Fibroblast of the aortic adventitia (primary cell): ENCODE measurements at regions not wholly inside any gene's neighbourhood (a gene's known extent, or its start where the extent isn't known, plus 50 kb on each side); places are given as distances from the start of the nearest gene placed in this dataset.

Experiments
- DNase-seq: peaks from one replicate; pipeline ENCODE4 v3.0.0-alpha.2; 2010; ENCODE audit warnings: low read depth
- H3K4me3 ChIP-seq: 2 replicates; pipeline ENCODE4 v1.5.1; 2011; ENCODE audit warnings: low read depth, mild to moderate bottlenecking, control low read depth, low read length, moderate library complexity
- TF ChIP-seq, protein P1 (sequence below): IDR thresholded peaks from 2 replicates; pipeline ENCODE4 v1.5.1; 2011; ENCODE audit warnings: mild to moderate bottlenecking, low read length, control low read depth, inconsistent platforms; ENCODE audit not compliant: insufficient read depth

DNA sequence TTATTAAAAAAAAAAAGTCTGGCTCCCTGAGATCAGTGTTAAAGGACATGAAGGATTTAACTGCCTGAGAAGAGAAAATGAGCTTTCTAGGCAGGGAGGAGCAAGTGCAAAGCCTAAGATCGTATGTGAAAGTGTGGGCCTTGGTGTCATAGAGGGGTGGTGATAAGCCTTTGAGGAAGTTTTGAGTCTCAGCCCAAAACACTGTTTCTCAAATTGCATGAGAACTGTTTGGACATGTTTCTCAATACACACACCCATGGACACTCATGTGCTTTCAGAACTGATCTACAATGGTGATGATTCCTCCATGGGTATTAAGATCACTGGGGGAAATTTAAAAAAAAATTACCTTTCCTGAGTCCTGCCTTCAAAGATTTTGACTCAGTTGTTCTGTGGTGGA is 336.7 kb upstream of the RND3 start:
- peak; percentile 20 for DNase-seq
- H3K4me3 ChIP-seq, result no peak overlapping the region
- TF ChIP-seq, protein P1, sequence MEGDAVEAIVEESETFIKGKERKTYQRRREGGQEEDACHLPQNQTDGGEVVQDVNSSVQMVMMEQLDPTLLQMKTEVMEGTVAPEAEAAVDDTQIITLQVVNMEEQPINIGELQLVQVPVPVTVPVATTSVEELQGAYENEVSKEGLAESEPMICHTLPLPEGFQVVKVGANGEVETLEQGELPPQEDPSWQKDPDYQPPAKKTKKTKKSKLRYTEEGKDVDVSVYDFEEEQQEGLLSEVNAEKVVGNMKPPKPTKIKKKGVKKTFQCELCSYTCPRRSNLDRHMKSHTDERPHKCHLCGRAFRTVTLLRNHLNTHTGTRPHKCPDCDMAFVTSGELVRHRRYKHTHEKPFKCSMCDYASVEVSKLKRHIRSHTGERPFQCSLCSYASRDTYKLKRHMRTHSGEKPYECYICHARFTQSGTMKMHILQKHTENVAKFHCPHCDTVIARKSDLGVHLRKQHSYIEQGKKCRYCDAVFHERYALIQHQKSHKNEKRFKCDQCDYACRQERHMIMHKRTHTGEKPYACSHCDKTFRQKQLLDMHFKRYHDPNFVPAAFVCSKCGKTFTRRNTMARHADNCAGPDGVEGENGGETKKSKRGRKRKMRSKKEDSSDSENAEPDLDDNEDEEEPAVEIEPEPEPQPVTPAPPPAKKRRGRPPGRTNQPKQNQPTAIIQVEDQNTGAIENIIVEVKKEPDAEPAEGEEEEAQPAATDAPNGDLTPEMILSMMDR, result no peak

DNA sequence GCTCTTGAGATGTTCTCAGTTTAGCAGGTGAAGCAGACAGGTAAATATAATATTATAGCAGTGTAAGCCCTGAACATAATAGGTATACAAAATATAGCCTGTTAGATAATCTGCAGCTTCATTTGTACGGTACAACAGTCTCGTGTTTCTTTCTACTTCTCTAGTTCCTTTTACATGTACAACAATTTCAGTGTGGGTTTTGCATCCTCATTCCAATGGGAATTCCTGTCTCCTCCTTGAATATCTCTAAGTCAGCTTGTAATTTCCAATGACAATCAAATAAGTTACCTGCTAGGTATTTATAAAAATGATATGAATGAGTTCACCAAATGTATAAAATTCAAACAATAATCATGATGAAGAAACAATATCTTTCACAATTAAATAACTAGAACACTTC is 330.0 kb upstream of the RND3 start:
- DNase-seq, result no peak
- TF ChIP-seq, protein P1, result no peak
- H3K4me3 ChIP-seq, result no peak overlapping the region

DNA sequence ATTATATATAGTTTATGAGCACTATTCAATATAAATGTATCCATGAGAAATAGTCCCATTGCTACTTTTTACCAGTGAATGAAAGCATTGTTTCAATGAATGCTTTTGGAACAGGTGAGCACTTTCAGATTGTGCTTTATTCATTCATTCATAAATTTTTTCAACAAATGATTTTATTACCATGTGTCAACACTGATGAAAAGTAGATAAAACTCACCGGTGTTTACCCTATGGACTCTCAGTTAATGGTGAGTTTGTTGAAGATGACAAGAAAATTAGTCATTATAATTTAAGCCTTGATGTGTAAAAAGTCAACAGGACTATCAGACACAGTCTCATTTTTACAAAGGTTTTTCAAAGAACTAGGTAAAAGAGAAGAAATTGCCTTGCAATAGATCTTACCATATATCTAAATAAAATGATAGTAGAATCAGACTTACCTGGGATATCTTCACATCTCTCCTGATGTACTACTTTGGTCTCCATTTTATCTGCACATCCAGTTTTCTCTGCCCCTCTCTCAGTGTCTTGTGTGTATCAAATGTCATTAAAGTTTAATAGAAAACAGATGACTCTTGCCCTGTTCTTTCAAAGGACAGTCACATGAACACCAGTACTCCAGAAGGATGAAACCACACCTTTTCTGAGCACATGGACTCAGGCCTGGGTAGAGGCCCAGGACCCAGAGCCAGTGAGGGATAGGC is 325.3 kb upstream of the RND3 start:
- no peak overlapping the region for H3K4me3 ChIP-seq
- no peak for DNase-seq
- TF ChIP-seq, protein P1, result no peak

DNA sequence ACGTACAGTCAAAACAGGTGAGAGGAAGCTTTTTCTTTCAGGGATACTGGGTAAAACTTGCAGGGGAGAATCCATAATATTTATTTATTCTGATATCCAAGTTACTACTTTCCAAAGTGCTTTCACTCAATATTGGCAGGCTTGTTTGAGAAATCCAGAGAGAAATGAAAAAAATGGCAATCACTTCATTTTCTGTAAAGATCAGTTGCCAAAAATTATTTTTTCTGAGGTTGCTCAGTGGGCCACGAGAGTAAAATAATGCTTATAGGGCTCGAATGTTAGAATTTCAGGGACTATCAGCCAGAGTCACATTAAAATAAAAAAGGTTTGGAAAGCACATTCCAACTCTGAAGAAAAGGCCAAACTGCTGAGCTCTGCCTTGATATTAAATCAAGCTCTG is 324.6 kb upstream of the RND3 start:
- DNase-seq, result no peak
- H3K4me3 ChIP-seq, result no peak overlapping the region
- TF ChIP-seq, protein P1, result no peak

- TF ChIP-seq, protein P1, result no peak
- no peak overlapping the region for H3K4me3 ChIP-seq
- DNase-seq, result peak; percentile 78
Measured at GRCh38 chr2:150811259-150811855, 323.9 kb upstream of the RND3 start.

GRCh38 chr2:150809103-150809502 is 321.6 kb upstream of the RND3 start:
- H3K4me3 ChIP-seq, result no peak overlapping the region
- no peak for DNase-seq
- TF ChIP-seq, protein P1, result no peak
